GM13976 (cell line): ENCODE measurements at regions not wholly inside any gene's neighbourhood (a gene's known extent, or its start where the extent isn't known, plus 50 kb on each side); places are given as distances from the start of the nearest gene placed in this dataset.
"Not testable (repeated sequence)": the region's sequence is repeated elsewhere in the genome, so short reads cannot be mapped to it uniquely, and the experiment has no call there.

Source experiments
- DNase-seq: peaks from one replicate; pipeline ENCODE4 v3.0.0; 2012; ENCODE audit warnings: low spot score
- in situ Hi-C: fragments of 300-500 bp; cut with MboI; formaldehyde crosslinking; loops from one replicate; pipeline ENCODE4 v1.12.0; 2022; ENCODE audit warnings: low sequenced_read_pairs, mixed read lengths, inconsistent platforms; ENCODE audit not compliant: unreplicated experiment
- TF ChIP-seq, protein P1 (sequence below): IDR thresholded peaks from 2 replicates; pipeline ENCODE4 v1.5.1; 2012; ENCODE audit warnings: borderline replicate concordance, mild to moderate bottlenecking; ENCODE audit not compliant: insufficient read depth; ENCODE audit errors: extremely low read depth, missing control alignments, control extremely low read depth

DNA sequence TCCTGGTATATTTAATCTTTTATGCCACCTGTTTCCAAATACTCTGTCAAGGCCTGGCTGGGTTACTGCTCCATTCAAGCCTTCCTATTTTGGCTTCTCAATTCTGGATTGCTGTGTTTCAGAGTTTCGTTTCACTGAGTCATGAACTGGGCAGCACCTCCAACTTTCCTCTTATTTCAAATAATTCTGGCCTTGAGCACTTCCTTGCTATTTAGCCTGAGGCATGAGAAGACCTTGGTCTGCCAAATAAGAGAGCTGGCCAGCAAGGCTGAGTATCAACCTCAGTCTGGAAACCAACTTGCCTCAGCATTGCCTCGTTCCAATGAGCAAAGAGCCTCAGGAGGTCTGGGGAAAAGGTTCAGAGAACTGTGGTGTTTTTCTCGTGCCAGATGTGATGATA is 66.6 kb downstream of the TNFAIP3 start:
- TF ChIP-seq, protein P1, sequence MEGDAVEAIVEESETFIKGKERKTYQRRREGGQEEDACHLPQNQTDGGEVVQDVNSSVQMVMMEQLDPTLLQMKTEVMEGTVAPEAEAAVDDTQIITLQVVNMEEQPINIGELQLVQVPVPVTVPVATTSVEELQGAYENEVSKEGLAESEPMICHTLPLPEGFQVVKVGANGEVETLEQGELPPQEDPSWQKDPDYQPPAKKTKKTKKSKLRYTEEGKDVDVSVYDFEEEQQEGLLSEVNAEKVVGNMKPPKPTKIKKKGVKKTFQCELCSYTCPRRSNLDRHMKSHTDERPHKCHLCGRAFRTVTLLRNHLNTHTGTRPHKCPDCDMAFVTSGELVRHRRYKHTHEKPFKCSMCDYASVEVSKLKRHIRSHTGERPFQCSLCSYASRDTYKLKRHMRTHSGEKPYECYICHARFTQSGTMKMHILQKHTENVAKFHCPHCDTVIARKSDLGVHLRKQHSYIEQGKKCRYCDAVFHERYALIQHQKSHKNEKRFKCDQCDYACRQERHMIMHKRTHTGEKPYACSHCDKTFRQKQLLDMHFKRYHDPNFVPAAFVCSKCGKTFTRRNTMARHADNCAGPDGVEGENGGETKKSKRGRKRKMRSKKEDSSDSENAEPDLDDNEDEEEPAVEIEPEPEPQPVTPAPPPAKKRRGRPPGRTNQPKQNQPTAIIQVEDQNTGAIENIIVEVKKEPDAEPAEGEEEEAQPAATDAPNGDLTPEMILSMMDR, result no peak
- in situ Hi-C loops, result no loop called here
- no peak for DNase-seq

- in situ Hi-C loops, result no loop called here
- no peak for DNase-seq
- TF ChIP-seq, protein P1, result no peak
Observed at GRCh38 chr6:137936798-137937197, 69.7 kb downstream of the TNFAIP3 start.

DNA sequence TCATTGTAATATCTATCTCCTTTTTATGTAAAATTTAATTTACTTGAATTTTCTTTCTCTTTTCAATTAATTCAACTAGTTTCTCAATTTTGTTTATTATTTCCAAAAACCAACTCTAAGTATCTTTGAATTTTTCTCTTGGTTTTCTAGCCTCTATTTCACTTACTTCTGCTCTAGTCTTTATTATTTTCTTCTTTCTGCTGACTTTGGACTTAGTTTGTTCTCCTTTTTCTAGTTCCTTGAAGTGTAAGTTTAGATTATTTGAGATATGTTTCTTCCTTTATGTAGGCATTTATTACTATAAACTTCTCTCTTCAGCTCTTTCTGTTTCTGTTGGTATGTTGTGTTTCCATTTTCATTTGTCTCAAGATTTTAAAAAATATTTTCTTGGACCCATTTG is 70.8 kb downstream of the TNFAIP3 start:
- TF ChIP-seq, protein P1, result no peak
- DNase-seq, result no peak
- in situ Hi-C loops, result no loop called here

GRCh38 chr6:137938770-137939379 is 71.8 kb downstream of the TNFAIP3 start:
- TF ChIP-seq, protein P1, result no peak
- no peak for DNase-seq
- in situ Hi-C loops, result no loop called here

DNA sequence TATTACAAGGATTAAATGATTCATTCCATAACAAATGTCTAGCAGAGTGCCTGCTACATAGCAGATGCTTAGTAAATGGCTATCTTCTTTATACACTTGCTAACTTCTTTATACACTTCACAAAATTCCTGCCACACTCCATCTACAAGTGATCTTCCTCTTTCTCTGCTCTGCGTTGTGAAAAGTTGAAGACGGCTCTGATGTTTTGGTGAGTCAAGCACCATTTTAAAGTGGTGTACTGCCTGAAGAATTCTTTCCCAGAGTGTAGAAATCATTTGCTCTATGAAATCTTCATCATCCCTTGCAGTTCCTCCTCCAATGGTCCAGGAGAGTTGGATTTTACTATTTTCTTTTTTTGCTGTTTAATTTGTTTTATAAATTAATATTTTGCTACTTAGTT is 74.9 kb downstream of the TNFAIP3 start:
- TF ChIP-seq, protein P1, result no peak
- in situ Hi-C loops, result loop anchor here (10.0 kb wide), 2 partner anchors 67 to 237 kb away; no protein-coding TSS in a partner anchor

GRCh38 chr6:137942736-137943135 is 75.7 kb downstream of the TNFAIP3 start:
- TF ChIP-seq, protein P1, result no peak
- in situ Hi-C loops, result loop anchor here (10.0 kb wide), 2 partner anchors 68 to 238 kb away; no protein-coding TSS in a partner anchor
- DNase-seq, result no peak

More for the DNA sequence above, 74.9 kb downstream of the TNFAIP3 start:
- DNase-seq, result no peak

GRCh38 chr6:137944381-137944780 is 77.3 kb downstream of the TNFAIP3 start:
- in situ Hi-C loops, result loop anchor here (10.0 kb wide), 2 partner anchors 70 to 240 kb away; no protein-coding TSS in a partner anchor
- not testable (repeated sequence) for DNase-seq
